ENCODE measurements at regions not wholly inside any gene's neighbourhood (a gene's known extent, or its start where the extent isn't known, plus 50 kb on each side); places are given as distances from the start of the nearest gene placed in this dataset.

DNA sequence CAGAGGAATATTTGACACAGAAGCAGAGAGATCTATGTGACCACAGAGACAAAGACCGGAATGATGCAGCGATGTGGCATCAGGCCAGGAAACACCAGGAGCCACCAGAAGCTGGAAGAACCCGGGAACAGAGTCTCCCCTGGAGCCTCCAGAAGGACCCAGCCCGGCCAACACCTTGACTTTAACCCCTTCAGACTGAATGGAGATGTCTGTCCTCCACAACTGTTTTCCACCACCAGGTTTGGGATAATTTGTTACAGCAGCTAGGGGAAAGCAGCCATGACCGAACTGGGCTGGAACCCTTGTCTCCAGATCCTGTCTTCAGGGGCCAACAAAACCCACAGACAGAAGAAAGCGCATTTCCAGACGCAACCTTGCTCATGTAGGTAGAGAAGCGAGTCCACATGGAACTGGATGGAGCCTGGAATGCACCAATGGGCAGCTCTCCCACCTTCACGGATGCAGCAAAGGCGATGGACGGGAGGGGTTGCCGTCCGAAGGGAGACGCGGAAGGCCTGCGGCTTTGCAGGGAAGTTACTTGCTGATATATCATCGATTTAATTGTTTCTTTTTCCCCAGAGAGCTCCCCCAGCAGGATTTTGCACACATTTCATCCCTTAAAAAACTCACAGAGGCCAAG is 396.6 kb downstream of the NPHP4 start:
- no peak for DNase-seq

DNA sequence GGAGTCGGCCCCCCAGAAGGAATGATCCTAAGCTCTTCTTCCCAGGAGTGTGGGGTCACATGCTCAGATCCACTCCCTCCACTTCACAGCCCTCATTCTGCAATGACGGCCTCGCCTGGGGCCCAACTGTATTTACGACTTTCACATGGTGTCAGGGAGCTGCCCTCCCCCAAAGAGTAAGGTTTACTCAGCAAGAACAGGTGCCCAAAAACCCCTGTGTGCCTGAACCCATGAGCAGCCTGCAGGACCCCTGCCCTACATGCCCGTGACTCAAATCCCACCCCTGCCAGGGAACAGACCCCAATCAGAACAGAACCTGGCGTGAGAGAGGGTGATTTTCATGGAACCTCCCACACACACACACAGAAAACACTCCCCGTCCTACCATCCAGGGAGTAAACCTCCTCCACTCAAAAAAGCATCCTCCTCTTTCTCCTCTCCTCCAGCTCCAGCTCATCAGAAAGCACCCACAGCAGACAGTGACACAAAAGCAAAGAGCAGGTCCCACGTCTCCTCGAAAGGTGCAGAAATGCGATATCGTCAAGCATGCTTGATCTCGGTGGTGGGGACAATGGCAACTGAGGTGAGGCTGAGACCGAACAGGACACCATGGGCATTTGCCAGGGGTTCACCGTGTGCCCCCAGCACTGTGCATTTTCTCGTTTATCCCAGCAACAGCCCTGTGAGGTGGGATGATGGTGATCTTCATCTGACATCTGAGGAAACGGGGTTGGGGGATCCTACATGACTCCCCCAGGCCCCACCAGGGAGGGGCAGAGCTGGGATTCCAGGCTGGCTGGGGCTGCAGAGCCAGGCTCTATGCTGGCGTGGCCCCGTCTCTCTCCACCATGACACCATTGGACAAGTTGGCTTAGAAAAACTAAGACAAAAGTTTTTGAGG is 397.9 kb downstream of the NPHP4 start:
- no peak for DNase-seq

DNA sequence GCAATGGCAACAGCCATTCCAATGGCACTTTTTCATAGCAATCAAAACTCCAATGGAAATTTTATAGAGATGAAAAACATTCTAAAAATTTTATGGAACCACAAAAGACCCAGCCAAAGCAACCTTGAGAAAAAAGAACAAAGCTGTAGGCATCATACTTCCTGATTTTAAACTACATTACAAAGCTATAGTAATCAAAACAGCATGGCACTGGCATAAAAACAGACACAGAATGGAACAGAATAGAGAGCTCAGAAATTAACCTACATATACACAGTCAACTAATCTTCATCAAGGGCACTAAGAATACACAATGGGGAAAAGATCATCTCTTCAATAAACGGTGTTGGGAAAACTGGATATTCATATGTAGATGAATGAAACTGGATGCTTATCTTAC is 401.5 kb downstream of the NPHP4 start:
- DNase-seq = no peak

DNA sequence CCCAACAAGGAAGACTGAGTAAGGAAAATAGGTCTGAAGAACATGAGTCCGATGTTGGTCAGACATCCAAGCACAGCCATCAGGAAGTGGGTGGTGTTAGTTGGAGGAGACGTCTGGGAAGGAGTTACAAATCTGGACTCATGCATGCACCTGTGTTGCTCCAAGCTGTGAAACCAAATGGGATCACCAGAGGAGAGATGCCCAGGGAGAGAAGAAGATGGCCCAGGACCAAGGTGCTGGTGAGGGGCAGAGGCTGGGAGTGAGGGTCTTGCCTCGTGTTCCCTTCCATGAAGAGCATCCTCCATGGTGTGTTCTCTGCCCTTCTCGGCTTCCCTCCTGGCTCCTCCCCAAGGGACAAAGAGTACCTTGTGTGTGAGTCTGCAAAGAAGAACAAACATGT is 405.6 kb downstream of the NPHP4 start:
- DNase-seq = no peak

DNA sequence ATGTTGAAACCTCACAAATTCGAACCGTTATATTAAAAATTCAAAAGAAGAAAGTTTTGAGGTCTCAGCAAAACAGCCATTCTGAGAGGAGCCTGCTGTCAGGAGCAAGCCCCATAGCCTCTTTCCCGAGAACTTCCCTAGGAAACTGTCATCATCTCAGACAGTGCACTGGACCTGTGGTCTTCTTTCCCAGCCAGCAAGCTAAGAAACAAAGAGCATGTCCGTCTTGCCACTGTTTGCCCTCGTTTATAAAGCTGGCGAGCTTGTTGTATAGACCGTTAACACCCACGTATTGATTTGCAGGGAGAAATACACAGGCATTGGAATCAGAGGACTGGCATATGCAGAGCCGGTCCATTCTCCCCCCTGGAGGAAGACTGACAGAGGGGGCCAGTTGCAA is 407.0 kb downstream of the NPHP4 start:
- no peak for DNase-seq

DNA sequence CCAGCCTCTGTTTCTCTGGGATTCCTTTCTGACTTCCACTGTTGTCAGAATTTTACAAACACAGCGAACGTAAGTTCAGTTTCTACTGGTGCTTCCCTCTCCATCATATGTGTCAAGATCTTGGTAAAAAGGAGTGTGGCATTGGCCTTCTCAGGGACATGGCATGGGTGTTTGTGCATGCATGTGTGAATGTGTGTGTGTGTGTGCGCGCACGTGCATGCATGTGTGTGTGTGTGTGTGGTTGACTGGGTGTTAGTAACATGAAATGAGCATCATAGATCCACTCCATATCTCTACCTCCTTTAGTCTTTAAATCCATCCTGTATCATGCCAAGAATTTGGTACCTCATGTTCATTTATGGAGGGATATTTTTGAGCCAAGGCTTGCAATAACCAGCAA is 411.3 kb downstream of the NPHP4 start:
- no peak for DNase-seq

DNA sequence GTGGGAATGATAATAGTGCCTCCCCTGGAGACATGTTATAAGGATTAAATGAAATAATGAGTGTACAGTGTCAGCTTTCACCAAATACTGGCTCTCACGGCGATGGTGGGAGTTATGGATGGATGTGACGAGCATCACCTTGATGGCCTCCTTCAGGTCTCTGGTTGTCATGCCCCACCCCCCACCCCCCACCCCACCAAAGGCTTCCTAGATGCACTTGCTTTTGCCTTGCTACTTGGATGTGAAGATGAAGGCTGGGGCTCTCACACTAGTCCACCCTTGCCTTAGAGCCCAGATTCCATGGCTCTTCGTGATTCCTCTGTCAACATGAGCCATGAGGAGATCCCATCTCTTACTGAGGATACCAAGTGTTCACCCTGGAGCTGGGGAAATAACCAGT is 412.3 kb downstream of the NPHP4 start:
- DNase-seq = no peak

DNA sequence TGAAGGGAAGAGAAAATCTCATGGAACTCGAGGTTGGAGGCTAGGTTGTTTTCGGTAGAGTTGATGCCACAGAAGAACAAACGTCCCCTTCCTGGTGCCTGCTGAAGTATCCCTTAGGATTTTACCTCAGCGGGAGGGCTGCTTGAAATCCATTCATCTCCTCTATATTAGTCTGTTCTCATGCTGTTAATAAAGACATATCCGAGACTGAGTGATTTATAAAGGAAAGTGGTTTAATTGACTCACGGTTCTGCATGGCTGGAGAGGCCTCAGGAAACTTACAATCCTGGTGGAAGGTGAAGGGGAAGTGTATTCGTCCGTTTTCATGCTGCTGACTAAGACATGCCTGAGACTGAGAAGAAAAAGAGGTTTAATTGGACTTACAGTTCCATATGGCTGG is 413.5 kb downstream of the NPHP4 start:
- DNase-seq = no peak

DNA sequence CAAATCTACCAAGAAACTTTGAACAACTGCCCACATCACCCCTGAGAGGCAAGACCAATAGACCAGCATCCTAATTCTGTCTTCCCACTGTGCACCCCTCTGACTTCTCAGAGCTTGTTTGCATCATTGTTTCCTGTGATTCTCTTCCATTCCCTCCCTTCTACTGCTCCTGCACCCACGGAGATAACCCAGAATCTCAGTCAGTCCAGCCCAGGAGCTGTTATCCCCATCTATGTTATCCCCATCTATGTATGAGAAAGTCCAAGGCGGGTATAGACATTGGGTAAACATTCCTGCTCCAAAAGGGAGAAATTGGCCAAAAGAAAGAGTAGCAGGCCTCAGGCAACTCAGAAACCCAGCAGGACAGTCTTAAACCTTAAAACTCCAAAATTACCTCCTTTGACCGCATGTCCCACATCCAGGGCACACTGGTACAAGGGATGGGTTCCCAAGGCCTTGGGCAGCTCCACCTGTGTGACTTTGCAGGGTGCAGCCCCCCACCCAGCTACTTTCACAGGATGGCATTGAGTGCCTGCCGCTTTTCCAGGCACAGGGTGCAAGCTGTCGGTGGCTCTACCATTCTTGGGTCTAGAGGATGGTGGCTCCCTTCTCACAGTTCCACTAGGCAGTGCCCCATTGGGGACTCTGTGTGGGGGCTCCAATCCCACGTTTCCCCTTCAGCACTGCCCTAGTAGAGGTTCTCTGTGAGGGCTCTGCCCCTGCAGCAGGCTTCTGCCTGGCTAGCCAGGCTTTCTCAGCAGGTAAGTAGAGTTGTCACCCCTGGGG is 414.8 kb downstream of the NPHP4 start:
- no peak for DNase-seq

DNA sequence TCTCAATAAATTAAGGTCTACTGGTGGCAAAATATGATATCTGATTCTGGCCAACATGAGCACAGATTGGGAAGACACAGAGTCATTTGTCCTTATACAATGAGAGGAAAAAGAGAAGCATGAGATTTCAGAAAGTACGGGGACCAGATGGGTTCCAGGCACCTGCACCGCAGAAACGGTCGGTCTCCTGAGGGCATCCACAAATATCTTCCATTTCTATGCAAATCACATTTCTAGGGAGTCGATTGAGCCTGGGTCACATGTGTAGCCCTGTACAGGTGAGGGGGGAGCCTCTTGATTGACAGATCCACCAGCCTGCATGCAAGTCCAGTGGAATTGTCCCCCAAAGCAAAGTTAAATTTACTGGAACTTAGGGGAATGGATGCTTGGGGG is 415.6 kb downstream of the NPHP4 start:
- DNase-seq = no peak

DNA sequence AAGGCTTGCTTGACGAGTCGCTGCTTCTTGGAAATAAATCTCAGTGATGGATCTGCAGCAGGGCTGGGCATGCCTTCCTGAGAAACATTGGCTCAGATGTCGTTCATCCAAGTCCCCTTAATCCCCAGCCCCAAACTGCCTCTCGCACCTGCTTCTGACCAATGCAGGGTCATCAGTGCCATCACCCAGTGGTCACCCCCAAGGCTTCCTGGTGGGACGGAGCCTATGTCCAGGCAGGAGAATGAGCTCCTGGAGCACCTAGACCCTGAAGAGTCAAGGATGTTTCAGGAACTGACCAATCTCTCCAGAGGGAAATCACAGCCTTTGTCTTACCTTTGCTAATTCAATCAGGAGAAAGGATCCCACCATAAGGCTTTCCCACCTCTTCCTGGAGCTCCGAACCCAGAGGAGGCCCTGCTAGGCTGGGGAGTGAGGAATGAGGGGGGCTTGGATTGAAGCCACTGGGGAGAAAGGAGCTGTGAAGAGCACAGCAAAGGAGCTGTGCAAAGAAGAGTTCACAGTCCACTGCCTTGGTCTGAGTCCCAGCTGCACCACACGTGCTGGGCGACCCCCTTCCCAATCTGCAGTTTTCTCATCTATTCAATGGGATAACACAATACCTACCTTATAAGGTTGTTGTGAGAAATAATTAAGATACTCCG is 416.1 kb downstream of the NPHP4 start:
- no peak for DNase-seq

DNA sequence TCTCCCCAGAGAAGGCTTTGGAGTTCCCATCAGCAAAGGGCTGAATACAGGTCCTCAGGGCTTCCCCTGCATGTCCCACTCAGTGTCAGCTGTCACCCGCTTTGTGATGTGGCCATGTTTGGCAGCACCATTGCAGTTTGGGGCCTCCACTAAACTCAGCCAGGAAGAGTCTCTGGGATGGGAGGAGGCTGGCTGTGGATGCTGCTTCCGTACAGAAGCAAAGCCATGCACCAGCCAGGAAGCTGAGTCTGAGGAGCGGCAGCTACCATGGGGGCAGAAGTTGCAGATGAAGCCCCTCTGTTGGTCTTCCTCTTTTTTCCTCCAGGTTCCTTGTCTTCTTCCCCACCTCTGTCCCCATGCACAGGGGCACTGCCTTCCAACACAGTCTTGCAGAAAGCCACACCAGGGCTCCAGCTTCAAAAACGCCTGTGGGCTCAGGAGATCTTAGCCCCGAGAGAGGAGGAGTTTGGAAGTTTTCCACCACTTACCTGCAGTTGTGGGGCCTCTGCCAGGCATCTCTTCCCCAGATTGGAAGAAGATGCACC is 416.8 kb downstream of the NPHP4 start:
- DNase-seq = no peak

DNA sequence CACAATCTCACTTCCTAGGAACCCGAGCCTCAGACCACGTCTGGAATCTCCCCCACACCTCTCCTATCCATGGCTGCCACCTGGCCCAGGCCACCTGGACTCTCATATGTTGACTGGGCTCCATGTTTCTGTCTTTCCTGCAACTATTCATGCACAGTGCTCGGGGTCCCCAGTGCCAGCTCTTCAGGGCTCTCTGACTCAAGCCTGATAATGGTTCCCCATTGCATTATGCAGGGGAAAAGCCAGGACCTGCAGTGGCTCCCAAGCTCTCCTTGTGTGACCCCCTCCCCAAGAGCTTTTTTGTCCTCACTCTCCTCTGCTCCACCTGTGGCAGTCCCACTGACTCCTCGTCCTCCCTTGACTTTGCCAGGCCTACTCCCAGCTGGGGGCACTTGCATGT is 417.6 kb downstream of the NPHP4 start:
- no peak for DNase-seq

DNA sequence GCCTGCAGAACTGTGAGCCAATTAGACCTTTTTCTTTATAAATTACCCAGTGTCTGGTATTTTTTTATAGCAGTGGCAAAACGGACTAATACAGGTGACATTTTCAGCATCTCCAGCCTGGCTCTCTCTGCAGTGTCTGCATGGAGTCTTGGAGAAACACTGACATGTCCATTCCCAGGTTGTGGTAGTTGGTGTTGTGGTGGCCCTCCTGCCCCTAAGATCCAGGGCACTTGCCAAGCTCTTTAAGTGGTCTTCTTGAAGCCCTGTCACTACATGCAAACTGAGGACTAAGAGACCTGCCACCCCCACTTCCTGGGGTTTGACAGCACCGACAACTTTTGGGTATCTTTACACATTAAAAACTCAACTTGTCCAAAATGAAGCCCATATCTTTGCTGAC is 419.4 kb downstream of the NPHP4 start:
- DNase-seq = no peak

DNA sequence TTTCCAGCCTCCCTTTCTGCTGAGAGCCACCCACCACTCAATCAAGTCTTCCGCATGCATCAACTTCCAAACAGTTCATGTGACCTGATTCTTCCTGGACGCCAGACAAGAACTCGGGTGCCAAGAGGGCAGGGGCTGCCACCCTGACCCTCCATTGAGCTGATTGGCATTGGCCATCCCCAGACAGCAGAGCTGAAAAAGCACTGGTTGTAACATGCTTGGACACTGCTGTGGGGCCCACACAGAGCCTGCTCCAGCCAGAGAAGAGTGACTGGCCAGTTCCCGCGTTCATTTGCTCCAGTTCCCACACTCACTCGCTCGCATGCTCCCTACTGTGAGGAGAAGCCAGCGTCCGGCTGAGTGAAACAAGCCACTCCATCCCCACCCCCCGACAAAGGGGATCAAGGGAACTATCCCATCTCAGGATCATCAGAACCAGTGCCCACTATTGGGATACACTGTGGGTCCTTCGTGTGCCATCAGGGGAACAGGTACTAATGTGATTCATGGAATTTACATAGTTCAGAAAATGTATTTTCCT is 420.3 kb downstream of the NPHP4 start:
- DNase-seq = no peak

DNA sequence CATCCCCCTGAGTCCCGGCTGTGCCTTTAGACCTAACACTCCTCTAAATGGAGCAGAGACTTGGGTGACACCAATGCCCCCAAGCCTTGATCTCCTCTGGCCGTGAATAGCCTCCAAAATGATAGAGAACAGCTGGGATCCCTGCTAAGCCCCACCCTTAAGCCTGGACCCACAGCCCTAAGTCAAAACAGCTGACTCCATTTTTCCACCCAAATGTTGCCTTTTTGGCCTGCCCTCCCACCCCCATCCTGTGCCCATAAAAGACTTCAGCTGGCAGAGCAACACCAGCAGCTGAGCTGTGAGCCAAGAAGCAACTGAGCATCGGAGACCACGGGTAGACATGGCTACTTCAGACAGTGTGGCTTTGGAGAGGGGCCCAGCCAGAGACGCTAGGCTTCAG is 420.8 kb downstream of the NPHP4 start:
- no peak for DNase-seq

DNA sequence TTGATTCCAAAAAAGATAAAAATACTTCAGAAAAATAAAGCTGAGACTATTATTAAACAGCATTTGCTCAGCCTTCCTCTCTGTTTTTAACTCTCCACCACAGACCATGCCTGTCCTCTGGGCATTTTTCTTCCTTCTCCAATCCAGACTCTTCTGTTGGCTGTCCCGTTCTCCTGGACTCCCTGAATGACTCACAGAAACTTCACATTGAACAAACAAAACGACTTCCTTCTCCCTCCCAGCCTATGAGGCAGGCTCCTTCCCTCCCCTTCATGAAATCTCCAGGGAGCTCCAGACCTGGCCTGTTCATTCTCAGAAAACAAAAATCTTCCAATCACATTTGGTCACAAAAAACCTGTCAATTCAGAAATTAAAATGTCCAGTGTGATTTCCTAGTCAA is 421.3 kb downstream of the NPHP4 start:
- DNase-seq = no peak

DNA sequence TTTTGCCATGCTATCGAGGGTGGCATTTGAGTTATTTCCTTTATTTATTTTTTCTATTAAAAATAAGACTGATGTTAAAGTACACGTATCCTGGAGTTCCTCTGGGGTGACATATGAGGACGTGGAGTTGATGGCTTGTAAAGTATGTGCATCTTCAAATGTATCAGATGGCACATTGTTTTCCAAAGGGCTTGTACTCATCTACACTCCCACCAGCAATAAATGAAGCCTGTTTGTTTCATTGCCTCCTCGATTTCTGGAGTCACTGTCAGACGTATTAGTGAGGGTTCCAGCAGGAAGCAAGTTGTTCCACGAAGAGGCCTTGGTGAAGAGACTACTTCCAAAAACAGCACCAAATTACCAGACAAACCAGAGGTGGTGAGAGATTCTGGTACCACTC is 423.9 kb downstream of the NPHP4 start:
- DNase-seq = no peak

DNA sequence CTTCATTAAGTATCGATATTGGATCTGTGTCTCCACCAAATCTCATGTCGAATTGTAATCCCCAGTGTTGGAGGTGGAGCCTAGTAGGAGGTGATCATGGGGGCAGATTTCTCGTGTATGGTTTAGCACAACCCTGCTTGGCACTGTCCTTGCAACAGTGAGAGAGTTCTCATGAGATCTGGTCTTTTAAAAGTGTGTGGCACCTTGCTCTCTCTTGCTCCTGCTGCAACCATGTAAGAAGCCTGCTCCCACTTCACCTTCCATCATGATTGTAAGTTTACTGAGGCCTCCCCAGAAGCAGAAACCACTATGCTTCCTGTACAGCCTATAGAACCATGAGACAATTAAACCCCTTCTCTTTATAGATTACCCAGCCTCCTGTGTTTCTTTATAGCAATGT is 424.4 kb downstream of the NPHP4 start:
- DNase-seq = no peak

DNA sequence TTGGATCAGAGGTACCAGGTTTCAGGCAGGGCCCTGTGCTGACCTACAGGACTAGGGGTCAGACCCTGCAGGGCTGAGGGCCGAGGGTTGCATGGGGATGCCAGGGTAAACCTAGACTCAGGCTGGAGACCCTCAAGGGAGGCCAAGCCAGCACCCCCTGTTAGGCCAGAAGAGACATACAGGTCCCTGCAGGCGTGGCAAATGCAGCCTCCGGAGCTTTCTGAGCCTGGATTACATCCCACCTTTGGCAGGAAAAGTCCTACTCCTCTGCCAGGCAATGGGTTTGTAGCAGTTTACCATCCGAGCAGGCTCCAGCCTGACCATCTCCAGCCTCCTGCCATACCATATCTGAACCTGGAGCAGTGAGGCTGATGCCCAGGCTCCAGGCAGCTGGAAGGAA is 425.3 kb downstream of the NPHP4 start:
- DNase-seq = no peak

DNA sequence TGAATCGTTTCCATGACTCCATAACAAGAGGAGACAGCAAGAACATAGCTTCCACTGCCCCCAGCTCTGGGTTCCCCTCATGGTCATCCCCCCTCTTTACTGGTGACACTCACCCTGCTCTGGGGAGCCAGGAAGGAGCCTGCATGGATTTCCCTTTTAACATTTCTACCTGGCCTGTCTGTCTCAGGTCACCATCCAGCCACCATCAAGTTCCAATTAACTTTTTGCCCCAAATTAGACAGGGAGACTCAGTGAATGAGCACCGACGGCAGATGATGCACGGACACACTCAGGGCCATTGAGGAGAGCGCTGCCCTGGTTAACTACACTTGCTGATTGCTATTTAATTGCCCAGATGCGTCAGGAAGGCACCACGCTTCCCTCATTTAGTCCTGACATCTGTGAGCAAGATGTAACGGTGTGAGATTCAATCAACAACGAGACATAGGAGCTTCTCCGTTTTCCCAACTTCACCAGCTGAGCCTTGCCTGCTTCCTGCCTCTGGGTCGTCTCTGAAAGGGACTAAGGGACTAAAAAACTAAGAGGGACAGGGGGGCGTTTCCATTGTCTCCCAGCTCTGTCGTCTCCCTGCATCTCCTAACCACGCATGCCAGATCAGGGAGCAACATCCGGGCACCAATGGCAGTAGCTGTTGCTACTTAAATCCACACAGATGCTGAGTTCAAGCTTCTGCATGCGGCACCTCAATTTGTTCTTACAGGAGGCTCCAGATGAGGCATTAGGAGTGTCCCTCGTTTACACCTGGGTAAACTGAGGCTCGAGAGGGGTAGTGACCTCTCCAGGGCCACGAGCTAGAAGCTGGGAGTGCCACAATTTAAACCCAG is 426.7 kb downstream of the NPHP4 start:
- no peak for DNase-seq

Measured in NCI-H510A treated with DMSO at 0.1 percent for 48 hours (cell line).